Erythroblast (primary cell): ENCODE measurements at regions not wholly inside any gene's neighbourhood (a gene's known extent, or its start where the extent isn't known, plus 50 kb on each side); places are given as distances from the start of the nearest gene placed in this dataset.

Experiments
- GATA1 ChIP-seq: IDR thresholded peaks from 2 replicates; pipeline ENCODE4 v1.6.1; 2011; ENCODE audit warnings: low read depth, mild to moderate bottlenecking, control low read depth, low read length, moderate library complexity
- POLR2A ChIP-seq: IDR thresholded peaks from 2 replicates; pipeline ENCODE4 v1.6.1; 2011; ENCODE audit warnings: mild to moderate bottlenecking, low read length

DNA sequence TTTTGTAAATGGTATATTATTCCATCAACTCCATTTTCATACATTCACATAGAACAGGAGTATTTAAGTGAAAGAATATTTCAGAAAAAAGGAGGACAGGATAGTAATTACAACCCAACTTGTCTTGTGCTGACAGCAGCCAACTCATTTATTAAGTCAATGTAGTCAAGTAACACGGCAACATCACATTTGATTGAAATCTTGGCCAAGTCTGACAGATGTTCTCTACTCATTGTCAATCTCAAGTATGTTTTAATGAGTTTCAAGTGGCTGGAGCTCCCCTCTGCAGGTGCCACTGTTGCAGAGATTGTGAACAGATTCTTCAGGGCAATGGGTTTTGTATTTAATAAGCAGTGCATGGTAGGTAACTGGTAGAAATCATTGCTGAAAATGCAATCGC, 332.5 kb downstream of the C4orf33 start:
- TF ChIP-seq POLR2A = no peak
- no peak for TF ChIP-seq GATA1
